ENCODE measurements at regions not wholly inside any gene's neighbourhood (a gene's known extent, or its start where the extent isn't known, plus 50 kb on each side); places are given as distances from the start of the nearest gene placed in this dataset.

GRCh38 chr15:61541516-61541915 lies 312.4 kb upstream of the RORA start:
- TF ChIP-seq CTCF (conservative IDR thresholded peaks at IDR 0.05) = no peak
- H3K27ac ChIP-seq = no peak overlapping the region

- no peak for TF ChIP-seq CTCF (conservative IDR thresholded peaks at IDR 0.05)
Observed at GRCh38 chr15:61537337-61537736, 308.2 kb upstream of the RORA start.

GRCh38 chr15:61534986-61535385 lies 305.9 kb upstream of the RORA start:
- no peak overlapping the region for H3K27ac ChIP-seq

More at GRCh38 chr15:61537337-61537736, 308.2 kb upstream of the RORA start:
- H3K27ac ChIP-seq = no peak overlapping the region

GRCh38 chr15:61530769-61531168 lies 301.7 kb upstream of the RORA start:
- 0 out of 2 replicates have a peak, but pooled peaks have one; percentile 5 for TF ChIP-seq CTCF (conservative IDR thresholded peaks at IDR 0.05)
- no peak overlapping the region for H3K27ac ChIP-seq

More at GRCh38 chr15:61534986-61535385, 305.9 kb upstream of the RORA start:
- no peak for TF ChIP-seq CTCF (conservative IDR thresholded peaks at IDR 0.05)

- no peak for TF ChIP-seq CTCF (conservative IDR thresholded peaks at IDR 0.05)
- peak overlapping the region; percentile 80 for H3K27ac ChIP-seq
Observed at GRCh38 chr15:61528581-61528910, 299.4 kb upstream of the RORA start.

- peak overlapping the region; percentile 80 for H3K27ac ChIP-seq
- TF ChIP-seq CTCF (conservative IDR thresholded peaks at IDR 0.05) = no peak
Observed at GRCh38 chr15:61527836-61528580, 298.9 kb upstream of the RORA start.

- TF ChIP-seq CTCF (conservative IDR thresholded peaks at IDR 0.05) = no peak
- H3K27ac ChIP-seq = no peak overlapping the region
Observed at GRCh38 chr15:61524545-61524944, 295.4 kb upstream of the RORA start.
